ENCODE measurements at regions not wholly inside any gene's neighbourhood (a gene's known extent, or its start where the extent isn't known, plus 50 kb on each side); places are given as distances from the start of the nearest gene placed in this dataset.

DNA sequence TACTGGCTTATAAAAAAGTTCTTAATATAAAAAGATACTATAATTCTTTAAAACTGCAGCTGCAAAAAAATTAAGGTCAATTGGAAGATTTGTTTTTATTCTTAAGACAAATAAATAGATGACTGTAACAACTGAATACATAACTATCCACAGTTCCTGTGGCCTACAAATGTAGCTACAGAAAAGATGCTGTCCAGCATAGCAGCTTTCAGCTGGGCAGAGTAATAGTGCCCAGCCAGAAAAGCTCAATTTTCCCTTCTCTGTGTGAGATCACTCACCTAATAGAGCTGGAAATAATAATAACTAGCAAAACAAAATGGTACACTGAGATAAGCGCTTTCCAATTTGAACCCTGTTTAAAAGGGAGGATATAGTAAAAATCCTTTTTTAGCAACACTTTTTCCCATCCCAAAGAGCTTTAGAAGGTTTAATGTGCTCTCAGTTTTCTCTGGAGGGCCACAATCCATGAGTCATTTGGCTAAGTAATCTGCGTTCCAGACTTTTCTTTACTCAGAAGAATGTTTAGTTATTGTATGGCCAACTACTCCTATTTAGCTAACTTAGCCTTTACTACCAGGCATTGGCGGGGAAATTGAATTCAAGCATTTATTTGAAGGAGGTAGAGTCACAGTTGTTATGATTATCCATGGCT lies 158.1 kb upstream of the SLC39A10 start:
- TF ChIP-seq, protein P1, sequence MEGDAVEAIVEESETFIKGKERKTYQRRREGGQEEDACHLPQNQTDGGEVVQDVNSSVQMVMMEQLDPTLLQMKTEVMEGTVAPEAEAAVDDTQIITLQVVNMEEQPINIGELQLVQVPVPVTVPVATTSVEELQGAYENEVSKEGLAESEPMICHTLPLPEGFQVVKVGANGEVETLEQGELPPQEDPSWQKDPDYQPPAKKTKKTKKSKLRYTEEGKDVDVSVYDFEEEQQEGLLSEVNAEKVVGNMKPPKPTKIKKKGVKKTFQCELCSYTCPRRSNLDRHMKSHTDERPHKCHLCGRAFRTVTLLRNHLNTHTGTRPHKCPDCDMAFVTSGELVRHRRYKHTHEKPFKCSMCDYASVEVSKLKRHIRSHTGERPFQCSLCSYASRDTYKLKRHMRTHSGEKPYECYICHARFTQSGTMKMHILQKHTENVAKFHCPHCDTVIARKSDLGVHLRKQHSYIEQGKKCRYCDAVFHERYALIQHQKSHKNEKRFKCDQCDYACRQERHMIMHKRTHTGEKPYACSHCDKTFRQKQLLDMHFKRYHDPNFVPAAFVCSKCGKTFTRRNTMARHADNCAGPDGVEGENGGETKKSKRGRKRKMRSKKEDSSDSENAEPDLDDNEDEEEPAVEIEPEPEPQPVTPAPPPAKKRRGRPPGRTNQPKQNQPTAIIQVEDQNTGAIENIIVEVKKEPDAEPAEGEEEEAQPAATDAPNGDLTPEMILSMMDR (IDR thresholded peaks at IDR 0.05): no peak
- TF ChIP-seq POLR2A (IDR thresholded peaks at IDR 0.05): no peak

Measured in lower leg skin (tissue), 3 donors.